OCI-M1 (cell line): ENCODE measurements at regions not wholly inside any gene's neighbourhood (a gene's known extent, or its start where the extent isn't known, plus 50 kb on each side); places are given as distances from the start of the nearest gene placed in this dataset.
A peak's percentile ranks its signal among the peaks of the same experiment; 100 is the strongest.
"Not testable (repeated sequence)": the region's sequence is repeated elsewhere in the genome, so short reads cannot be mapped to it uniquely, and the experiment has no call there.

Experiments used
- DNase-seq: peaks from one replicate; lab custom pipeline; 2025; lab: John Stamatoyannopoulos, UW

- DNase-seq = no peak
These were observed 233.9 kb downstream of the ZIC5 start for GRCh38 chr13:99737481-99738245.

GRCh38 chr13:99736541-99736940 lies 235.0 kb downstream of the ZIC5 start:
- no peak for DNase-seq

- no peak for DNase-seq
These were observed 232.9 kb downstream of the TM9SF2 start for GRCh38 chr13:99734013-99734693.

- no peak for DNase-seq
These were observed 232.1 kb downstream of the TM9SF2 start for GRCh38 chr13:99733346-99733745.

- no peak for DNase-seq
These were observed 230.5 kb downstream of the TM9SF2 start for GRCh38 chr13:99731747-99732146.

GRCh38 chr13:99730403-99730802 lies 229.1 kb downstream of the TM9SF2 start:
- no peak for DNase-seq

GRCh38 chr13:99729745-99730144 lies 228.5 kb downstream of the TM9SF2 start:
- DNase-seq = no peak

- DNase-seq = not testable (repeated sequence)
These were observed 226.4 kb downstream of the TM9SF2 start for GRCh38 chr13:99727651-99728050.

- DNase-seq = no peak
These were observed 225.1 kb downstream of the TM9SF2 start for GRCh38 chr13:99726282-99726894.

GRCh38 chr13:99725644-99726043 lies 224.4 kb downstream of the TM9SF2 start:
- DNase-seq = no peak

GRCh38 chr13:99724633-99725517 lies 223.6 kb downstream of the TM9SF2 start:
- no peak for DNase-seq

GRCh38 chr13:99723878-99724277 lies 222.6 kb downstream of the TM9SF2 start:
- DNase-seq = no peak

GRCh38 chr13:99722931-99723330 lies 221.7 kb downstream of the TM9SF2 start:
- no peak for DNase-seq

GRCh38 chr13:99722338-99722818 lies 221.1 kb downstream of the TM9SF2 start:
- no peak for DNase-seq

- peak; percentile 35 for DNase-seq
These were observed 220.5 kb downstream of the TM9SF2 start for GRCh38 chr13:99721606-99722337.

GRCh38 chr13:99717959-99718674 lies 216.8 kb downstream of the TM9SF2 start:
- DNase-seq = no peak

GRCh38 chr13:99709134-99709533 lies 207.9 kb downstream of the TM9SF2 start:
- DNase-seq = no peak

- DNase-seq = no peak
These were observed 203.1 kb downstream of the TM9SF2 start for GRCh38 chr13:99704390-99704789.

- no peak for DNase-seq
These were observed 202.6 kb downstream of the TM9SF2 start for GRCh38 chr13:99703908-99704307.

GRCh38 chr13:99702687-99703319 lies 201.5 kb downstream of the TM9SF2 start:
- DNase-seq = no peak
